ENCODE measurements at regions not wholly inside any gene's neighbourhood (a gene's known extent, or its start where the extent isn't known, plus 50 kb on each side); places are given as distances from the start of the nearest gene placed in this dataset.

GRCh38 chr5:103780794-103781193 is 218.2 kb upstream of the NUDT12 start:
- TF ChIP-seq POLR2AphosphoS5 (IDR thresholded peaks at IDR 0.05) (no peak), CTCF (IDR thresholded peaks at IDR 0.05) (no peak), POLR2A (IDR thresholded peaks at IDR 0.05) (no peak), EP300 (IDR thresholded peaks at IDR 0.05) (no peak)

Data from stomach (tissue), 4 donors.